ENCODE measurements at regions not wholly inside any gene's neighbourhood (a gene's known extent, or its start where the extent isn't known, plus 50 kb on each side); places are given as distances from the start of the nearest gene placed in this dataset.

GRCh38 chr11:44416776-44417175 lies 106.8 kb upstream of the ALX4 start:
- no peak for TF ChIP-seq ZBTB33 (IDR thresholded peaks at IDR 0.05; ENCODE audit: extremely low read depth, insufficient replicate concordance, low read length)
- no peak for TF ChIP-seq EZH2 (IDR thresholded peaks at IDR 0.05)
- no peak for TF ChIP-seq CTCF (IDR thresholded peaks at IDR 0.05 in 2 of 3, conservative IDR thresholded peaks at IDR 0.05 in 1 of 3; ENCODE audit: borderline replicate concordance in 1 of 3, insufficient read depth in 1 of 3, low read depth in 2 of 3, low read length in 2 of 3)
- TF ChIP-seq ELF1 (IDR thresholded peaks at IDR 0.05; ENCODE audit: borderline replicate concordance, low read depth): no peak

Measured in HCT116 (cell line).